ENCODE measurements at regions not wholly inside any gene's neighbourhood (a gene's known extent, or its start where the extent isn't known, plus 50 kb on each side); places are given as distances from the start of the nearest gene placed in this dataset.

DNA sequence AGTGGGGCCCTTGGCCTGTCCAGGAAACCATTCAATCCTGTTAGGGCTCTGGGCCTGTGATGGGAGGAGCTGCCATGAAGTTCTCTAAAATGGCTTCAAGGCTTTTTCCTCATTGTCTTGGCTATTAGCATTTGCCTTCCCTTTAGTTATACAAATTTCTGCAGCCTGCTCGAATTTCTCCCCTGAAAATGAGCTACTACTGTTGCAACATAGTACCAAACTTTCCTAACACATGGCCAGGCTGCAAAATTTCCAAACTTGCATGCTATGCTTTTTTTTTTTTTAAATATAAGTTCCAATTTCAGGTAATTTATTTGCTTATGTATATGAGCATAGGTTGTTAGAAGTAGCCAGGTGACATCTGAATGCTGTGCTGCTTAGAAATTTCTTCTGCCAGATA lies 560.8 kb upstream of the TBL1XR1 start:
- no peak for TF ChIP-seq POLR2A (IDR thresholded peaks at IDR 0.05; ENCODE audit: extremely low read depth, insufficient read length)
- TF ChIP-seq CTCF (IDR thresholded peaks at IDR 0.05; ENCODE audit: low read depth, low read length): no peak
- TF ChIP-seq MAX (IDR thresholded peaks at IDR 0.05; ENCODE audit: low read depth, low read length): no peak
- TF ChIP-seq MYC (IDR thresholded peaks at IDR 0.05; ENCODE audit: low read depth, low read length): no peak
